ENCODE measurements at regions not wholly inside any gene's neighbourhood (a gene's known extent, or its start where the extent isn't known, plus 50 kb on each side); places are given as distances from the start of the nearest gene placed in this dataset.

DNA sequence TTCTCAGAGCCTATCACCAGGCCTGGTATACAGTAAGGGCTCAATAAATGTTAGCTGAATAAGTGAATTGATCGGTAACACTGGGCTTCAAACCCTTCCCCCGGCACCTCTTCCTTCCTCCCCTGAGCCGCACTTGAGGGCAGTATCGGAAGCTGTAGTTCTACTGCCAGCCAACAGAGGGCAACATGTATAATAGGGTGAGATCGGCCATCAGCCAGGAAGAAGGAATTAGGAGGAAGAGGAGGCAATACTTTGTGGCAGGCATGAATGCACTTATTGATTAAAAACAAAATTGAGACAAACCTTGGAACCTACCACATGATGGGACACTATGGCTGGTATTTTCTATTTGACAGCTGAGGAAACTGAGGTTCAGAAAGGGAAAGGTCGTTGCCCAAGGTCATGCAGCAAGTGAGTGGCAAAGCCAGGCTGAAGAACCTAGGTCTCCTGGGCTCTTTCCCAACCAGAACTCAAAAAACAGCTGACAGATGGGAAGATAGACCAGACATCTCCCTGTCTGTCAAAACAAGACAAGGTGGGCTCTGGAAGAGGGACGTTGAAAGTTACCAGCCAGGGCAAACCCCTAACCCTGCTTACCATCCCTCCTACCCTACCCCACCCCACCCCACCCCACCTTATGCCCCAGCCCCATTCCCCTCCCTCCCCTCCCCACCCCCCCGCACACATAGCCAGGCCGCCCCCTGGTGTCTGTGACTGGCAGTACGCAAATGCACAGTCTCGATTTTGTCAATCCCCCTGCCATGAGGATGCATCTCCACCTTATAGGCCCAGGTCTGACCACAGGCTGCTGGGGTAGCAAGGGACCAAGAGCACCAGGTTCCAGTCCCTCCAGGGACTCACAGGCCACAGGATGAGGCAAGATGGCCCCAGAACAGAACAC lies 107.3 kb upstream of the RUNX3 start:
- peaks cover 3% of the 10 kb centered on the region for H3K9me3 Mint-ChIP-seq
- peaks cover 21% of the 10 kb centered on the region for H3K36me3 Mint-ChIP-seq
- H3K27ac Mint-ChIP-seq: peak overlapping the region; percentile 15
- no peaks in the 10 kb centered on the region for H3K27me3 Mint-ChIP-seq
- H3K4me3 Mint-ChIP-seq: no peak overlapping the region
- ATAC-seq: peak; percentile 52
- peaks cover 50% of the 10 kb centered on the region for H3K4me1 Mint-ChIP-seq

DNA sequence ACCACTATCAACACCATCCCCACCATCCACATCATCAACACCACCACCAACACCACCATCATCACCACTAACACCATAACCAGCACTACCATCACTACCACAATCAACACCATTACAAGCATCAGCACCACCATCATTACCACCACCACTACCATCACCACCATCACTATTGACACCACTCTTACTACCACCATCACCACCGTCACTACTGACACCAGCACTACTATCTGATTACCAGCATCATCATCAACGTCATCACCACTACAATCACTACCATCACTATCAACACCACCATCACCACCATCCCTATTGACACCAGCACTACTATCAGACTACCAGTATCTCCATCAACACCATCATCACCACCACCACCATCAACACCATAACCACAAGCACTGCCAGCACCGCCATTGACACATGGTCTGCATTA lies 106.1 kb upstream of the RUNX3 start:
- Mint-ChIP-seq H3K4me1 (peaks cover 62% of the 10 kb centered on the region), H3K36me3 (peaks cover 12% of the 10 kb centered on the region), H3K9me3 (peaks cover 3% of the 10 kb centered on the region), H3K27me3 (no peaks in the 10 kb centered on the region), H3K27ac (no peak overlapping the region), H3K4me3 (no peak overlapping the region)
- ATAC-seq: no peak

GRCh38 chr1:25035523-25036116 lies 105.5 kb upstream of the RUNX3 start:
- peaks cover 5% of the 10 kb centered on the region for H3K9me3 Mint-ChIP-seq
- peaks cover 62% of the 10 kb centered on the region for H3K4me1 Mint-ChIP-seq
- peaks cover 7% of the 10 kb centered on the region for H3K36me3 Mint-ChIP-seq
- H3K4me3 Mint-ChIP-seq: no peak overlapping the region
- no peak overlapping the region for H3K27ac Mint-ChIP-seq
- no peaks in the 10 kb centered on the region for H3K27me3 Mint-ChIP-seq
- no peak for ATAC-seq

DNA sequence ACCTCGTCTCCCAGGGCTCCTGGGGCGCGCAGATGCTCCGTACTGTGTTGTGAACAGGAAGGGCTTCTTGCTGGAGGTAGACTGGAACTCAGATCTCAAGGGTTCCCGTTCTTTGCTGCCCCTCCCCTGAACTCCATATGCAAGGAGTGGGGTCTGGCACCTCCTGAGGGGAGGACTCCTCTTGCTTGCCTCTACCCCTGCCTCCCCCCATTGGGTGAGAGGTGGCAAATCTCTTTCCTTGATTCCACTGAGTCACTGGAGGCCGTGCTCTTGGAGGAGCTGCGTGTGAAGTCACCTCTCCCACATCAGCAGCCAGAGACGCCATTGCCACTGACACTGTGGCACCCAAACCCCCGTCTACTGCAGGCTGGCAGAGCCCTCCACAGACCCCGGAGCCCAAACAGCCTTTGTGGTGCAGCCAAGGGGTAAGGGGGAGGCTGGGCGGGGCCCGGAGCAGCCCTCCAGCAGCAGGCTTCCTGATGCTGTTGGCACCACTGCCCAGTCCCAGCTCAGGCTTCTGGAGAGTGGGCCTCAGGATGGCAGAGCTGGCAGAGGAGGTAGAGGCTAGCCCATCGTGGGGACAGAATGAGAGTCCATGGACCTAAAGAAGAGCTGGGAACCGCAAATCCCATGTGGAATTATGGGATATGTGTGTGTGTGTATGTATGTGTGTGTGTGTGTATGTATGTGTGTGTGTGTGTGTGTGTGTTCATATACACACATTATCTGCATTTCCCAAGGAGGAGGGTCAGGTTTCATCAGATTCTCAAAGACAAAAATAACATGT lies 104.9 kb upstream of the RUNX3 start:
- ATAC-seq: no peak
- H3K9me3 Mint-ChIP-seq: peaks cover 5% of the 10 kb centered on the region
- no peaks in the 10 kb centered on the region for H3K27me3 Mint-ChIP-seq
- peaks cover 69% of the 10 kb centered on the region for H3K4me1 Mint-ChIP-seq
- H3K4me3 Mint-ChIP-seq: peak overlapping the region; percentile 67
- H3K36me3 Mint-ChIP-seq: peaks cover 6% of the 10 kb centered on the region
- H3K27ac Mint-ChIP-seq: no peak overlapping the region

DNA sequence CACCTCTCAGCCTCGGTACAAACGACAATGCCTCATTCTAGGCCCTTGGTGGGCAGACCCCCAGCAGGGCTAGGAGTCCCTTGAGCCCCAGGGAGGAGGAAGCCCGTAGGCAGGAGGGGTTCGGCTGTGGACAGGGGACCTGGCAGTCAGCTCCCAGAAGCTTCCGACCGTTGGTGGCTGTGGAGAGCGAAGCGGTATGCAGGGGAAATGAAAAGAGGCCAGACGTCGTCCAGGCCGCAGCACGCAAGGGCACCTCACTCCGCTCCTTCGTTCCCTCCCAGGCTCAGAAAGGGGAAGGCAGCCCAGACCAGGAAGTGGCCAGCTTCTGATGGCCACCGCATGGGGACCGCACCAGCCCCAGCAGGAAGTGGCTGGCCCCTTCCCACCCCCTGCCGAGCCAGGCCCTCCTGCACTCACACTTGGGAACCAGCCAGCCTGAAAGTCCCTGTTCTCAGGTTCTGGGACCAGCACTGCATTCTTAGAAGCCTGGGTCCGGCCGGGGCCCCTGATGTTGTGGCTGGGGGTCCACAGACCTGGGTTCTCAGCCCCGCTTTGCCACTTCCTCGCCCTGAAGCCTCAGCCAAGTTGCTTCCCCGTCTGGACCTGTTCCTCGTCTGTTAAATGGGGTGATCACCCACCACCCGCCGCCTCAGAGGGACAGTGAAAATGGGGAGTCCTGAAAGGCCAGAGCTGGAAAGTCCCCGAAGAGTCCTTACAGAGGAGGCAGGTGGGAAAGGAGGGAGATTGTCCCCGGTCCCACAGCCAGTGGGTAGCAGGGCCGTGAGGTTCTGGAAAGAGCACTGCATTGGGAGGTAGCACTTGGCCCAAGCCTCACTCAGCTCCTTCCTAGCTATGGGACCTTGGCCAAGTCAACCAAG lies 104.0 kb upstream of the RUNX3 start:
- Mint-ChIP-seq H3K4me3 (peak overlapping the region; percentile 81), H3K27me3 (no peaks in the 10 kb centered on the region), H3K36me3 (peaks cover 6% of the 10 kb centered on the region), H3K4me1 (peaks cover 77% of the 10 kb centered on the region), H3K9me3 (peaks cover 5% of the 10 kb centered on the region), H3K27ac (no peak overlapping the region)
- peak; percentile 39 for ATAC-seq

DNA sequence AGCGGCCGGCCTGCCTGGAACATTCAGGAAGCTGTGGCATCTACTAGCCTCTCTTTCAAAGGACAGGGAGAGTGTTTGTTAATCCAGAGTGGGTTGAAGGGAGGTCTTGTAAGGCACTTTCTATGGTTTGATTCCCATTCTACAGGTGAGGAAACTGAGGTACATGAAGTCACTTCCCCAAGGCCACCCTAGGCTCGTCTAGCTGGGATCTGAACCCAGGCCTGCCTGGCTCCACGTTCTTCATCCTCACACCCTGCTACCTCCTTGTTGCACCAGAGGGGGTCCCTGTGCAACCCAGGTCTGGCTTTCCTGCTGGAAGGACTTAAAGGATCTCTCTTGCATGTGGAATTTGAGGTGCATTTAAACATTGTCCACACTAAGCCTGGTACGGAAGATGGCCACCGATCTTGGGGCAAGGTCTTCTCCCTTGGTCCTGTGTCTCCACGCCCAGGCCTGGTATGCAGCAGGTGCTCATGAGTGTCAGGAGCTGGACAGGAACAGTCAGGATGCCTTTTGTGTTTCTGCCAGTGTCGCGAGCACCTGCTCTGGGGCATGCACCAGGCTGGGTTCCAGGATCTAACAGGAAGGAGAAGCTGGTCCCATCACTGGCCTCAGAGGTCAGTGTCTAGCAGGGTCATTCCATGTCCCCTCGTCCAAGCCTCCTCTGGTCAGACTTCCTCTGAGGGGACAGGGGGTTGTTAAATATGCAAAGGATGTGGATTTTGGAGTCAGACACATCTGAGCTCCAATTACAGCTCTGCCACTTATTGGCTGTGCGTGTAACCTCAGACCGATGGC lies 103.2 kb upstream of the RUNX3 start:
- Mint-ChIP-seq H3K36me3 (peaks cover 6% of the 10 kb centered on the region), H3K4me1 (peaks cover 79% of the 10 kb centered on the region), H3K27me3 (no peaks in the 10 kb centered on the region), H3K27ac (no peak overlapping the region), H3K9me3 (peaks cover 5% of the 10 kb centered on the region), H3K4me3 (peak overlapping the region; percentile 81)
- ATAC-seq: no peak

GRCh38 chr1:25031966-25032667 lies 102.0 kb upstream of the RUNX3 start:
- Mint-ChIP-seq H3K27me3 (no peaks in the 10 kb centered on the region), H3K27ac (no peak overlapping the region), H3K36me3 (peaks cover 3% of the 10 kb centered on the region), H3K4me1 (peaks cover 85% of the 10 kb centered on the region), H3K4me3 (peak overlapping the region; percentile 81), H3K9me3 (peaks cover 3% of the 10 kb centered on the region)
- ATAC-seq: peak; percentile 82

DNA sequence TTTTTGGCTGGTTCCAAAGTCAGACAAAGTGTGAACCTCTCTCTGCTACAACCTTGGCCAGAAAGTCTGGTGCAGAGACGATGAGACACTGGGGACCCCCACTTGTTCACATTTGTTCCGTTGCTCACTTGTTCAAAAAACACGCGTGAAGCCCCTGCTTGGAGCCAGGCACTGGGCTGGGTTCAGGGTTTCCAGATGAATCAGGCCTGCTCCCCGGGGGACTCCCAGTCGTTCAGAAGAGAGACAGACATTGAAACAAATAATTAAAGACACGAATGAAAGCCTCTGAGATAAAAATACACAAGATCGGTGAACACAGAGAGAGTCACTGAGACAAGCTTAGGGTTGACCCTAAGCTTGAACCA lies 101.5 kb upstream of the RUNX3 start:
- no peaks in the 10 kb centered on the region for H3K36me3 Mint-ChIP-seq
- peak; percentile 62 for ATAC-seq
- no peaks in the 10 kb centered on the region for H3K27me3 Mint-ChIP-seq
- H3K9me3 Mint-ChIP-seq: peaks cover 2% of the 10 kb centered on the region
- H3K4me3 Mint-ChIP-seq: peak overlapping the region; percentile 81
- peaks cover 87% of the 10 kb centered on the region for H3K4me1 Mint-ChIP-seq
- no peak overlapping the region for H3K27ac Mint-ChIP-seq

GRCh38 chr1:25030674-25031589 lies 100.9 kb upstream of the RUNX3 start:
- peaks cover 2% of the 10 kb centered on the region for H3K9me3 Mint-ChIP-seq

GRCh38 chr1:25030012-25030411 lies 99.9 kb upstream of the RUNX3 start:
- Mint-ChIP-seq H3K4me3 (peak overlapping the region; percentile 67), H3K4me1 (peaks cover 96% of the 10 kb centered on the region), H3K27ac (no peak overlapping the region), H3K9me3 (peaks cover 2% of the 10 kb centered on the region), H3K27me3 (no peaks in the 10 kb centered on the region), H3K36me3 (no peaks in the 10 kb centered on the region)
- ATAC-seq: no peak

More at GRCh38 chr1:25030674-25031589, 100.9 kb upstream of the RUNX3 start:
- peaks cover 90% of the 10 kb centered on the region for H3K4me1 Mint-ChIP-seq
- ATAC-seq: peak; percentile 84
- no peaks in the 10 kb centered on the region for H3K27me3 Mint-ChIP-seq
- no peaks in the 10 kb centered on the region for H3K36me3 Mint-ChIP-seq
- H3K4me3 Mint-ChIP-seq: peak overlapping the region; percentile 81
- H3K27ac Mint-ChIP-seq: no peak overlapping the region

GRCh38 chr1:25028907-25029599 lies 99.0 kb upstream of the RUNX3 start:
- H3K4me1 Mint-ChIP-seq: peaks cover 96% of the 10 kb centered on the region
- ATAC-seq: no peak
- no peaks in the 10 kb centered on the region for H3K36me3 Mint-ChIP-seq
- peak overlapping the region; percentile 67 for H3K4me3 Mint-ChIP-seq
- H3K27me3 Mint-ChIP-seq: no peaks in the 10 kb centered on the region
- H3K27ac Mint-ChIP-seq: no peak overlapping the region
- peaks cover 2% of the 10 kb centered on the region for H3K9me3 Mint-ChIP-seq

GRCh38 chr1:25028587-25028906 lies 98.5 kb upstream of the RUNX3 start:
- H3K4me3 Mint-ChIP-seq: peak overlapping the region; percentile 67
- H3K36me3 Mint-ChIP-seq: no peaks in the 10 kb centered on the region
- H3K27ac Mint-ChIP-seq: no peak overlapping the region
- no peaks in the 10 kb centered on the region for H3K27me3 Mint-ChIP-seq
- peaks cover 96% of the 10 kb centered on the region for H3K4me1 Mint-ChIP-seq
- H3K9me3 Mint-ChIP-seq: peaks cover 2% of the 10 kb centered on the region
- no peak for ATAC-seq

Measured in stimulated activated memory B cell treated with anti-CD40 and anti-IgM and Interleukin-4, amounts not matched to agents 10 μg/mL and 1 μg/mL and 100 μg/mL, for 72 hours (primary cell).